Large intestine (tissue), 3 donors: ENCODE measurements at regions not wholly inside any gene's neighbourhood (a gene's known extent, or its start where the extent isn't known, plus 50 kb on each side); places are given as distances from the start of the nearest gene placed in this dataset.

ENCODE experiments used
- DNase-seq, 2 donors: peaks; one replicate each; pipeline versions ENCODE4 v3.0.0 to v3.0.0-alpha.2; 2013
- H3K27ac ChIP-seq: one replicate; pipeline ENCODE4 v1.5.1; 2013; ENCODE audit warnings: low read length
- H3K27me3 ChIP-seq: 2 replicates; pipeline ENCODE4 v1.6.1; 2013; ENCODE audit warnings: low read length; ENCODE audit not compliant: control insufficient read depth, insufficient read depth
- H3K36me3 ChIP-seq: 2 replicates; pipeline ENCODE4 v1.6.1; 2013; ENCODE audit warnings: low read length; ENCODE audit not compliant: control insufficient read depth, insufficient read depth
- H3K4me1 ChIP-seq: one replicate; pipeline ENCODE4 v1.6.1; 2013; ENCODE audit warnings: low read length; ENCODE audit not compliant: control insufficient read depth, insufficient read depth
- H3K4me3 ChIP-seq: one replicate; pipeline ENCODE4 v1.5.1; 2013; ENCODE audit warnings: low read length
- H3K9me3 ChIP-seq: one replicate; pipeline ENCODE4 v1.6.1; 2013; ENCODE audit warnings: mild to moderate bottlenecking, low read depth, low read length, moderate library complexity; ENCODE audit not compliant: control insufficient read depth
- WGBS: methylation state at CpG from one replicate; pipeline ENCODE4 v1.1.5; 2013; ENCODE audit warnings: low lambda C conversion rate; ENCODE audit not compliant: insufficient coverage; 5-methylcytosine and 5-hydroxymethylcytosine counted together

DNA sequence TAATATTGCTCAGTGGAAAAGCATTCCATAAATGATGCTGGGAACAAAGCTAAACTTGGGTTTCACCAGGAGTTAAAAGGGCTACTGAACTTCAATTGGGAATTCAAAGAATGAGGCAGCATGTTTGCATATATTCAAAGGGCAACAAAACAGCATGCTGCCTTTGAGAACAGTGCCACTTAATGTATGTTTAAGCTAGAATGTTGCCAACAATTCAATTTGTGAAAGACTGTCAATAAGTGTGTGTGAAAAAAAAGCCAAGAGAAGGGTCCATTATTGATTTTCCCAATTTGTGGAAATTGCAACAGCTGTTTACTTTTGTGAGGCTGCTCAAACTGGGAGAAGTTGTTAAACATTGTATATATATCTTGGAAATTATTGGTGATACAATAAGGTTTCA is 701.9 kb upstream of the ACTRT1 start:
- DNase-seq, result peak in 1 of 2 donors; percentile 3
- peaks cover 5% of the 10 kb centered on the region for H3K4me1 ChIP-seq
- no peaks in the 10 kb centered on the region for H3K36me3 ChIP-seq
- H3K9me3 ChIP-seq, result no peaks in the 10 kb centered on the region
- no peak overlapping the region for H3K27ac ChIP-seq
- H3K4me3 ChIP-seq, result no peak overlapping the region
- no peaks in the 10 kb centered on the region for H3K27me3 ChIP-seq

DNA sequence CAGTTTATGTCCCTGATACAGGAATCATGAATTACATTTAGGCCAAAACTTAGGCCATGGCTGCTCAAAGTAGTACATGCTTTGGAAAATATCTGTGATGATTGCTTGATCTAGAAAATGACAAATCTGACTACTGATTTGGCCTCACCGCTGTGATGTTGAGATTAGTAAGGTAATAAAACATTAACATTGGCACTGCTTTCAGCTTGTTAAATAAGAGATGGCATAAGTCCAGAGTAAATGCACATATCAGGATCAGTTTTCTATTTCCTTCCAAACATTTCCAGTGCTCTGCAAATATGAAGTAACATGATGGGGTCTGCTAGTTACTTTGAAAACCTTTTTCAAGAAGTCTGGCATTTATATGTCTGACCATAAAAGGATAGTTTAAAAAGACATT is 687.3 kb upstream of the ACTRT1 start:
- Histone ChIP-seq H3K36me3 (no peaks in the 10 kb centered on the region), H3K4me1 (no peaks in the 10 kb centered on the region), H3K27me3 (no peaks in the 10 kb centered on the region), H3K27ac (no peak overlapping the region), H3K9me3 (no peaks in the 10 kb centered on the region), H3K4me3 (no peak overlapping the region)
- DNase-seq, result no peak
- 20% methylated on average over 1 of the region's 1 CpG for WGBS

DNA sequence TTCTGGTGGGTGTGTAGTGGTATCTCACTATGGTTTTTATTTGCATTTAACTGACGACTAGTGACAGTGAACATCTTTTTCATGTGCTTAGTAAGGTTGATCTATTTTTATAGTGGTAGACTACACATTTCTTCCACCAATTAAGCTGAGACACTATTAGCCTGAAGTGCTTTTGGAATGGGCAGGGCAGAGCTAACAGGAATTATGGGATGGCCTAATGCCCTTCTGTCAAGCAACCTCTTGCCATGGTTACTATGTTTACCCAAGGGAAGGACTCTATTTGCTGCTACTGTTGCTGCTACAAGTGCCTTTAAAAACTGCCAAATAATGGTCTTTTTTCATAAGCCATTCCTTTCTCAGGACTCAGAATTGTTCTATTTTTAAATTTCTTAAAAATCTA is 676.7 kb upstream of the ACTRT1 start:
- WGBS, result no CpG with 5 or more reads among the region's 1 CpG
- no peak for DNase-seq
- H3K9me3 ChIP-seq, result no peaks in the 10 kb centered on the region
- H3K27me3 ChIP-seq, result no peaks in the 10 kb centered on the region
- H3K4me3 ChIP-seq, result no peak overlapping the region
- no peaks in the 10 kb centered on the region for H3K36me3 ChIP-seq
- no peaks in the 10 kb centered on the region for H3K4me1 ChIP-seq
- no peak overlapping the region for H3K27ac ChIP-seq

DNA sequence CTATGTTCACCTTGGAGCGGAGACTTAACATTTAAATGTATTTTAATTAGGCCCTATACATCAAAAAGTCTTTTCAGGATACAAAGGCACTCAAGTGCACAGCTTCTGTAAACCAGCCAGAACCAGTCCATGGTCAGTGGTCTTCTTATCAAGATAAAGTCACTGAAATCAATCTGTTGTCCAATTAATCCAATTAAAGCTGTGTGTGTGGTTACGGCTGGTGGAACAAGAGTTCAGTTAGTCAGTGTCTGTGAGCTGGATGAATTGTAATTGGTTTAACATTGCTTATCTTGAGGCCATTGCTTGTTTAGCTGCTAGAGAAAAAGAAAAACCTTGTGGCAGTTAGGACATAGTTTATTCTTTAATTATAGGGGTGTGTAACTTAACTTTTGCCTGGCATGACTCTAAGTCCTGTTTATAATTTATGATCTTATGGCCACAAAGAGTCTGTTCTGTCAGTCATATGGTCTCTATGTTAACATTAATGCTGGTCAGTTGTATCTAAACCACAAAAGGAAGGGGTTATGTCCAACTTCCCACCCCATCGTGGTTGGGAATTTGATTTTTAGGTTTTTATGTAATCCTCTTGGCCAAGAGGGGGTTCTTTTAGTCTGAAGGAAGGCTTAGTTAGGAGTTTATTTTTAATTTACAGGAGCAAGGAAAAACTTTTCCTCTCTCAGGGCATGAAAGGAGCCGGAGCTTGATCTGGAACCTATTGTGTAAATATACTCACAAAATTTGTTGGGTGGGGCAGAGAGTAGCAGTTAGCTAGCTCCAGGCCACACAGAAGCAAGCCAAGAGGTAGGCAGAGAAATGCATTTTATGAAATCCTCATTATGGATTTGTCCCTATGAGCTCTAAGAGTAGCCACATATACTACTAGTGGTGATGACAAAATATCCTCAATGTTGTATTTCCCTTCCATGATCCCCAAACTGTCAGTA is 665.7 kb upstream of the ACTRT1 start:
- Histone ChIP-seq H3K4me3 (no peak overlapping the region), H3K36me3 (no peaks in the 10 kb centered on the region), H3K9me3 (no peaks in the 10 kb centered on the region), H3K4me1 (no peaks in the 10 kb centered on the region), H3K27ac (no peak overlapping the region), H3K27me3 (no peaks in the 10 kb centered on the region)
- WGBS, result no CpG with 5 or more reads among the region's 4 CpGs
- DNase-seq, result no peak

DNA sequence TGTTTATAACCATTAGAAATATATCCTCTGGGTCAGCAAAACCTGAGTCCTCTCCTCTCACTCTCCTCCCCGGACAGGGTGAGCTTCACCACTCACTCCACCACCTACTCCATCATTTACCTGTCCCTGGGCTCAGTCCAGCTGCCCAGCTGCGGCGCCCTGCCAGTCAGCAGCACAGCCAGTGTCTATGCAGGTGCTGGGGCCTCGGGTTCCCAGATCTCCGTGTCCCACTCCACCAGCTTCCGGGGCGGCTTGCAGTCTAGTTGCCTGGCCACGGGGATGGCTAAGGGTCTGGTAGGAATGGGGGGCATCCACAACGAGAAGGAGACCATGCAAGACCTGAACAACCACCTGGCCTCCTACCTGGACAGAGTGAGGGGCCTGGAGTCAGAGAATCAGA is 662.2 kb upstream of the ACTRT1 start:
- no peaks in the 10 kb centered on the region for H3K27me3 ChIP-seq
- H3K4me1 ChIP-seq, result no peaks in the 10 kb centered on the region
- no CpG with 5 or more reads among the region's 9 CpGs for WGBS
- H3K9me3 ChIP-seq, result no peaks in the 10 kb centered on the region
- H3K36me3 ChIP-seq, result no peaks in the 10 kb centered on the region
- no peak overlapping the region for H3K4me3 ChIP-seq
- no peak overlapping the region for H3K27ac ChIP-seq
- DNase-seq, result no peak

DNA sequence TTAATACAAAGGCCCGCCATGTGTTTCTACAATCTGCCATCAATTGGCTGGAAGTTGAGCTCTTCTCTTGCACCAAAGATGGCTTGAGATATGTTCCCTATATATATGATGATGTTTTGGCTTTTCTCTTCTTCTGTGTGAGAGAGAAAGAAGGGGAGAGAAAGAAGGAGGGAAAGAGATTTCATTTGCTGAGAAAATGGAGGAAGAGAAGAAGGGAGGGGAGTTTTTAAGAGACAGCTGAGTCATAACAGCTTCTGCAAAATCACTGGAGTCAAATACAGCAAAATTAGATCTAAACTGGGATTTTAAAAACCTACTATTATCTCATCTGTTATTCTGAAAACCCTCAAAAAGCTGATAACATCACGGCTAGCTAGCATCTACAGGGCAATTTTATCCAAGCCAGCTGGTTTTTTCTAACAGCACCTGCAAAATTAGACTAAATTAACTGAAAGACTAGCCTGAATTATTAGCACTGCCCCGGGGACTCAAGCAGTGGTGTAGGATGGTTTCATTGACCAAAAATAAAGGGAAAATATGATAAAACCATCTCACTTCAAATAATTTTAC is 647.6 kb upstream of the ACTRT1 start:
- Histone ChIP-seq H3K27me3 (no peaks in the 10 kb centered on the region), H3K4me3 (no peak overlapping the region), H3K36me3 (no peaks in the 10 kb centered on the region), H3K4me1 (no peaks in the 10 kb centered on the region), H3K9me3 (no peaks in the 10 kb centered on the region), H3K27ac (no peak overlapping the region)
- WGBS, result no CpG with 5 or more reads among the region's 3 CpGs
- DNase-seq, result no peak

DNA sequence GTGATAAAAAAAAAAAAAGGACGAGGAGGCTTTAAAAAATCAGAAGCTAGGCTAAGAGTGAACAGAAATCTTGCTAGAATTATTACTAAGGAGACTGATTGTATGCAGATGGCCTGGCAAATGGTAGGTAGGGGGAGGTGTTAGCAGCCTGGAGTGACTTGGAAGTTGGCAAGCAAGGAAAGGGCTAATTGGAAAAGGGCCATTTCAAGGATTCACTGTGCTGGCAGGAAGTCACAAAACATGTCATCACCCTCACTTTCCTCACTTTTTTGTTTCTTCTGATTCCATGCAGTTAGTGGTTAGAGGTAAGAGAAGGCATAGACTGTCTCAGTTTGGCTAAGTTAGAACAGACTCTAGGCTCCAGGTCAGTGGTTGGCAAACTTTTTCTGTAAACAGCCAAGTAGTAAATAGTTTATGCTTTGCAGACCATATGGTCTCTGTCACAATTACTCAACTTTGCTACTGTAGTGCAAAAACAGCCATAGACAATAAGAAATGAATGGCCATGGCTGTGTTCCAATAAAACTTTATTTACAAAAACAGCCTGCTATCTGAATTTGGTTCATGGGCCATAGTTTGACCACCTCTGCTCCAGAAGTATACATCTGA is 646.5 kb upstream of the ACTRT1 start:
- whole genome bisulfite sequencing, result no CpG with 5 or more reads among the region's 1 CpG
- no peak for DNase-seq
- no peaks in the 10 kb centered on the region for H3K36me3 ChIP-seq
- H3K4me3 ChIP-seq, result no peak overlapping the region
- H3K27ac ChIP-seq, result no peak overlapping the region
- H3K27me3 ChIP-seq, result no peaks in the 10 kb centered on the region
- H3K9me3 ChIP-seq, result no peaks in the 10 kb centered on the region
- no peaks in the 10 kb centered on the region for H3K4me1 ChIP-seq

DNA sequence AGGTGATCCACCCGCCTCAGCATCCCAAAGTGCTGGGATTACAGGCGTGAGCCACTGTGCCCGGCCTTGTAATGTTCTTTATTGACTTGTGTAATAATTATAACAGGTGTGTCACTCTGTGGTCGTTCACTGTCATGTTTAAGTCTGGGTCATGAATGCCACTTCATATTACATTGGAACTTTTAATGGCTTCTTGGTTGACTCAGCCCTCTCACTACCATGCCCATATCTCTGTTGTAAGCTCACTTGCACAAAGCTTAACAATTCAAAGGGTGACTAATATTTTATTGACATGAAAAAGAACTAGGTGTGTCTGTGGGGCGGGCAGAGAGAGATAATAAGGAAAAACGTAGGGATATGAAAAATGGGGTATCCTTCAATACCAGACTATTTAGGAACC is 639.7 kb upstream of the ACTRT1 start:
- Histone ChIP-seq H3K9me3 (no peaks in the 10 kb centered on the region), H3K27ac (no peak overlapping the region), H3K4me1 (no peaks in the 10 kb centered on the region), H3K27me3 (no peaks in the 10 kb centered on the region), H3K36me3 (no peaks in the 10 kb centered on the region), H3K4me3 (no peak overlapping the region)
- no CpG with 5 or more reads among the region's 6 CpGs for WGBS
- peak; percentile 5 to 46 for DNase-seq

DNA sequence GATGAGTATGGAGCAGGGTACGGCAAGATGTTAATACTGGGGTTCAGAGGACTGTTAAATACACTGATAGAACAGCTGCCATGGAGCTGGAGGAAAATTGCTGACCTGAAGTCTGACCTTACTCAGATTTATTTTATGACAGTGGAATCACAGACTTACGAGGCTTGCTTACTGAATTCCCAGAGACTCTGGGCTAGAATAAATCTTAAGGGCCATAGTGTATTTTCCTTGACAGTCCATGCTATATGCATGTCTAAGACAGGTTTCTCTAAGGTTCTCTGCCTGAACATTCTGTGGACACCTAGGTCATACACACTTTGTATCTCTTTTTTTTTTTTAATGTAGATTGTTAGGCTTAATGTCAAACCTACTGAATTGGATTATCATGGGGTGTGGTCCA is 633.2 kb upstream of the ACTRT1 start:
- H3K27ac ChIP-seq, result no peak overlapping the region
- no CpG with 5 or more reads among the region's 2 CpGs for WGBS
- H3K4me1 ChIP-seq, result peaks cover 7% of the 10 kb centered on the region
- H3K4me3 ChIP-seq, result no peak overlapping the region
- no peak for DNase-seq
- no peaks in the 10 kb centered on the region for H3K9me3 ChIP-seq
- H3K27me3 ChIP-seq, result no peaks in the 10 kb centered on the region
- H3K36me3 ChIP-seq, result no peaks in the 10 kb centered on the region

DNA sequence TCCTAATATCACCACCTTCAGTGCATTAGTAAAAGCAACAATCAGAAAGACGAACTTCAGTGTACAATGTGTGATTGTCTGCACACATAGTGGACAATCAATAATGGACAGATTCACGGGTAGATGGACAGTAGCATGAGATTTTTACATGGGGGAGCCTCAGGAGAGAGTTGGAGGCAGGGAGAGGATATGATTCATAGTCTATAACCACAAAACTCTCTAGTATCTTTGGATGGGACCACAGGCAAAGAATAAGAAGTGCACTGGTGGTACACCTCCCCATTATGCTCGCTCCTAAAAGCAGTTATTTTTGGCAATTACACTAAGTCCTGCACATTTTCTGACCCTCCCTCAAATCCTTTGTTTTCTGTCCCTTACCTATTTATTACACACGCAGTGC is 624.4 kb upstream of the ACTRT1 start:
- Histone ChIP-seq H3K27me3 (no peaks in the 10 kb centered on the region), H3K9me3 (no peaks in the 10 kb centered on the region), H3K36me3 (no peaks in the 10 kb centered on the region), H3K27ac (no peak overlapping the region), H3K4me1 (no peaks in the 10 kb centered on the region), H3K4me3 (no peak overlapping the region)
- no CpG with 5 or more reads among the region's 4 CpGs for WGBS
- no peak for DNase-seq
